Non-pigmented ciliary epithelial cell (primary cell): ENCODE measurements at regions not wholly inside any gene's neighbourhood (a gene's known extent, or its start where the extent isn't known, plus 50 kb on each side); places are given as distances from the start of the nearest gene placed in this dataset.

Experiments used
- DNase-seq: peaks from one replicate; pipeline ENCODE4 v3.0.0-alpha.2; 2010; ENCODE audit warnings: low read depth

GRCh38 chr4:121226362-121226761 is 62.2 kb upstream of the TNIP3 start:
- no peak for DNase-seq

- DNase-seq: no peak
Observed at GRCh38 chr4:121221608-121222007, 57.5 kb upstream of the TNIP3 start.

- no peak for DNase-seq
Observed at GRCh38 chr4:121221201-121221600, 57.1 kb upstream of the TNIP3 start.

- DNase-seq: no peak
Observed at GRCh38 chr4:121220698-121221097, 56.6 kb upstream of the TNIP3 start.

- no peak for DNase-seq
Observed at GRCh38 chr4:121219227-121219626, 55.1 kb upstream of the TNIP3 start.

GRCh38 chr4:121217351-121217750 is 53.2 kb upstream of the TNIP3 start:
- peak; percentile 46 for DNase-seq

- DNase-seq: no peak
Observed at GRCh38 chr4:121216461-121216860, 52.3 kb upstream of the TNIP3 start.

GRCh38 chr4:121213940-121214339 is 49.8 kb upstream of the TNIP3 start:
- no peak for DNase-seq
